T47D (cell line): ENCODE measurements at regions not wholly inside any gene's neighbourhood (a gene's known extent, or its start where the extent isn't known, plus 50 kb on each side); places are given as distances from the start of the nearest gene placed in this dataset.

Experiments
- DNase-seq, 2 experiments: peaks; one replicate each; pipeline versions ENCODE4 v3.0.0 to v3.0.0-alpha.2; 2011 to 2012; ENCODE audit warnings: low read depth in 1 of 2, low spot score in 1 of 2
- JUND ChIP-seq: IDR thresholded peaks from 2 replicates; pipeline ENCODE4 v1.6.1; 2012; ENCODE audit warnings: low read depth
- in situ Hi-C: cut with HindIII; loops from 2 replicates; pipeline ENCODE4 v1.10.0; 2016; ENCODE audit warnings: low sequenced_read_pairs, low pct_unique_long_range_greater_than_20kb

DNA sequence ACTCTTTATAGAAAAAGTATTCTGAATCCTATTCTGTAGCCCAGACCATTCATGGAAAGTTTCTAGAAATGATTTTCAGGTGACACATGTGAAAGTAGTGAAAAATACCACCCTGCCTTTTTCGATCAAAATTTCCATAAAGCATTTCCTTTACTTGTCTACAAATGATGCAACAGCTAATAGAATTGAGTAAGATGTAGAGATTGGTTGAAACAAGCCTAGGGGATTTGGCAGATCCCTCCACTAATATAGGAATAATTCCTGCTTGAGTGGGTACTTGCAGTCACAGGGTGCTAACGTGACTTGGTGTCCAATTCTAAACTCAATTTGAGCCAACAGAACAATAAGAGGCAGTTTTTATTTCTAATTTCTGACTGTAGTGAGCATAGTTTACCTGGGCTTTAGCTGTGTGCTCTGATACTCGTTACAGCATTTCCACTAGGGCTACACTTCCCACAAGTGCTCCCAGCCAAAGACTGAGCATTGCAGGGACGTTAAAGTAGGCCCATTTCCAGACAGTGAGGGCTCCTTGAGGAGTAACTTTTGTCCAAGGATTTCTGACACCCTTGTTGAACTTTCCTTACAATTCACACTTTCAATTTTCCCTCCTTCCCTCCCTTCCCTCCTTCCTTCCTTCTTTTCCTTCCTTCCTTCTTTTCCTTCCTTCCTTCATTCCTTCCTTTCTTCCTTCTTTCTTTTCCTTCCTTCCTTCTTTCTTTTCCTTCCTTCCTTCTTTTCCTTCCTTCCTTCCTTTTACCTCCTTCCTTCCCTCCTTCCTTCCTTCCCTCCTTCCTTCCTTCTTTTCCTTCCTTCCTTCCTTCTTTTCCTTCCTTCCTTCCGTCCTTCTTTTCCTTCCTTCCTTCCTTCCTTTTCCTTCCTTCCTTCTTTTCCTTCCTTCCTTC is 53.9 kb upstream of the TP63 start:
- no peak for TF ChIP-seq JUND
- DNase-seq: no peak
- in situ Hi-C loops: no loop called here

DNA sequence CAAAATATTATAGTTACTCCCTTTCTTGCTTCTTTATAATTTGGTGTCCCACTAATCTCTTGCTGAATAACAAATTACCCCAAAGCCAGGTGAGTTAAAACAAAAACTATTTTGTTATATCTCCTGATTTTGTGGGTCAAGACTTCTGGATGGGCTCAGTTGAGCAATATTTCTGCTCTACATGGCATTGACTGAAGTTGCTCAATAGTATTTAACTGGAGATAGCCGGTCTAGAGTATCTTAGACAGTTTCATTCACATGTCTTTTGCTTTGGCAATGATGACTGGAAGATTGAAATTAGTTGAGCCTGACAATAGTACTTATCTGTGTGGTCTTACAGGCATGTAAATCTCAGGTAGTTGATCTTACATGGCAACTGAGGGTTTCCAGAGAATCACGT is 51.0 kb upstream of the TP63 start:
- TF ChIP-seq JUND: no peak
- DNase-seq: no peak
- in situ Hi-C loops: no loop called here
